ENCODE measurements at regions not wholly inside any gene's neighbourhood (a gene's known extent, or its start where the extent isn't known, plus 50 kb on each side); places are given as distances from the start of the nearest gene placed in this dataset.

DNA sequence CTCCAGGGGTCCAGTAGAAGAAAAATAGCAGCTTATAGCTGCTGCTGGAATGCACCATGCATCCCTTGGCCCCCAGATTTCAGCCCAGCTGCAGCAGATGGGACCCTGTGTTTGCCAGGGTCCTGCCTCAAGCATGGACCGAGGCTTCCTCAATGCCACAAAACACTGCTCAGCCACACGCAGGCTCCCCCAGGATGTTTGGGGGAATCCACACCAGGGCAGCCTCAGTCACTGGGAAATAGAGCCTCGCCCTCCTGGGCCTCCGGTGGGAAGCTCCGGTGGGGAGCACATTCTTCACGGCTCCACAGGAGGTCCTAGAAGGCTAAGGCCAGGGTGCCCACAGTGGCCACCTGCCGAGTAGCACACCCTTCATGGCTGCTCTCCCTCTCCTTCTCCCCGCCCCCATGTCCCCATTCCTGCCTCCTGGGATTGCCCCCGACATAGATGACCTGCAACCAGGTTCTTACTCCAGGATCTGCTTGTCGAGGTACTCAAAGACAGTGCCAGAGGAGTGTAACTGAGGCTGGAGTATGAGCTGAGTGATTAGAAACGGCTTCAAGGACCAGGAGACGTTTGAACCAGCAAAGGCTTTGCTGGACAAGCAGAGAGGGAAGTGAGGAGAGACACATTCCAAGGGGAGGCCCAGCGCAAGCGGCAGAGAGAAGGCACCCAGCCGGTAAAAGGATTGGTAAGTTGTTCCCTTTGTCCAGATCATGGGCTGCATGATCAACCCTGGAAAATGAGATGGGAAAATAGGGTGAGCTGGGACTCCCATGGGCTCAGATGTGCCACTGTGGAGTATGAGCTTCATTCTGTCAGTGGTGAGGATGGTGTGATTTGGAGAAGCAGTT lies 110.7 kb upstream of the UQCRFS1 start:
- H3K4ac ChIP-seq (replicated peaks; ENCODE audit: insufficient read length, low read depth, low read length), result no peak overlapping the region
- no peaks in the 10 kb centered on the region for H4K20me1 ChIP-seq (replicated peaks in 1 of 2; ENCODE audit: control insufficient read depth in 1 of 2, insufficient read depth in 2 of 2, low read length in 2 of 2)
- ChIA-PET POLR2A (ENCODE audit: partially characterized antibody) (interaction anchor here (0.6 to 0.7 kb wide), 2 partner anchors 14 to 284 kb away, joined by 3 read pairs; no protein-coding TSS in a partner anchor), CTCF (ENCODE audit: partially characterized antibody) (interaction anchor here (1.1 to 1.5 kb wide), 5 partner anchors 9 to 268 kb away, joined by 3 to 7 read pairs (median 5); no protein-coding TSS in a partner anchor)
- no peak overlapping the region for H2BK120ac ChIP-seq (replicated peaks; ENCODE audit: low read depth, low read length)
- H3K14ac ChIP-seq (ENCODE audit: insufficient read length), result no peak overlapping the region
- H3K56ac ChIP-seq (replicated peaks; ENCODE audit: insufficient read length, low read depth, low read length), result no peak overlapping the region
- DNase-seq (ENCODE audit: low read depth in 1 of 2, low spot score in 2 of 2) (no peak), FAIRE-seq (no peak)
- no peak overlapping the region for H3K27ac ChIP-seq (ENCODE audit: low read depth, low read length)
- no peak overlapping the region for H2BK5ac ChIP-seq (ENCODE audit: low read depth, low read length)
- H2AFZ ChIP-seq (ENCODE audit: low read length), result no peak overlapping the region
- no peak overlapping the region for H4K5ac ChIP-seq (ENCODE audit: insufficient read length, low read depth, low read length)
- no peak overlapping the region for H2BK20ac ChIP-seq (ENCODE audit: low read length)
- H3K27me3 ChIP-seq (replicated peaks in 1 of 4; ENCODE audit: control insufficient read depth in 3 of 4, extremely low read depth in 1 of 4, insufficient read depth in 3 of 4, low read length in 3 of 4), result no peaks in the 10 kb centered on the region
- no peaks in the 10 kb centered on the region for H3K23me2 ChIP-seq (ENCODE audit: low read depth, low read length)
- H4K91ac ChIP-seq (replicated peaks; ENCODE audit: insufficient read length, low read length), result no peak overlapping the region
- no peak overlapping the region for H2AK5ac ChIP-seq (ENCODE audit: low read depth, low read length)
- H3K79me2 ChIP-seq (ENCODE audit: control insufficient read depth in 1 of 2, insufficient read depth in 2 of 2, low read length in 2 of 2), result no peaks in the 10 kb centered on the region
- H3K4me2 ChIP-seq (ENCODE audit: insufficient read depth in 1 of 2, low read depth in 2 of 2, low read length in 2 of 2), result no peak overlapping the region
- no peaks in the 10 kb centered on the region for H3K79me1 ChIP-seq (ENCODE audit: low read depth, low read length)
- no peaks in the 10 kb centered on the region; a peak in 1 of 7 replicates for H3K4me1 ChIP-seq (replicated peaks in 1 of 4; ENCODE audit: control insufficient read depth in 3 of 4, insufficient read depth in 4 of 4, low read length in 3 of 4)
- H3K9ac ChIP-seq (replicated peaks in 1 of 4; ENCODE audit: extremely low read depth in 1 of 4, low read depth in 3 of 4, low read length in 3 of 4), result no peak overlapping the region
- no peak overlapping the region for H2BK15ac ChIP-seq (ENCODE audit: low read length)
- H3K36me3 ChIP-seq (ENCODE audit: control insufficient read depth in 2 of 4, insufficient read depth in 4 of 4, low read length in 3 of 4), result no peaks in the 10 kb centered on the region
- no peak overlapping the region for H3K23ac ChIP-seq (ENCODE audit: insufficient read length)
- 87% methylated on average over 15 of the region's 15 CpGs; no CpG with 5 or more reads in 1 of the 2 experiments for WGBS, 2 experiments (ENCODE audit: extremely low coverage in 1 of 2, insufficient coverage in 1 of 2, insufficient read length in 1 of 2, insufficient replicate concordance in 2 of 2, low coverage in 1 of 2, low lambda C conversion rate in 2 of 2, missing lambda C conversion rate in 1 of 2)
- no peaks in the 10 kb centered on the region for H3K9me3 ChIP-seq (ENCODE audit: insufficient read depth in 2 of 2, low read depth in 1 of 2, low read length in 1 of 2)
- no peak overlapping the region for H2BK12ac ChIP-seq (ENCODE audit: low read depth, low read length)
- no peak overlapping the region for H4K8ac ChIP-seq (ENCODE audit: extremely low read depth, insufficient read depth, low read length)
- no peak overlapping the region for H3K18ac ChIP-seq (ENCODE audit: extremely low read depth, low read length)
- no peak overlapping the region for H3K4me3 ChIP-seq (ENCODE audit: extremely low read depth in 1 of 4, insufficient read depth in 2 of 4, low read depth in 3 of 4, low read length in 4 of 4)
- TF ChIP-seq GTF2F1 (IDR thresholded peaks at IDR 0.05; ENCODE audit: borderline replicate concordance, low read depth, low read length) (no peak), RFX5 (IDR thresholded peaks at IDR 0.05; ENCODE audit: borderline replicate concordance, low read depth, low read length) (no peak), TAF1 (IDR thresholded peaks at IDR 0.05; ENCODE audit: low read depth, low read length) (no peak), HDAC6 (IDR thresholded peaks at IDR 0.05; ENCODE audit: low read depth, low read length) (no peak), ZNF274 (IDR thresholded peaks at IDR 0.05; ENCODE audit: borderline replicate concordance, extremely low read depth, low read length) (no peak), MAFK (IDR thresholded peaks at IDR 0.05; ENCODE audit: low read depth, low read length) (no peak), ASH2L (IDR thresholded peaks at IDR 0.05; ENCODE audit: low read length) (no peak), CHD1 (IDR thresholded peaks at IDR 0.05; ENCODE audit: low read depth, low read length) (no peak), EZH2 (IDR thresholded peaks at IDR 0.05; ENCODE audit: low read depth, low read length, severe bottlenecking) (no peak), SUZ12 (IDR thresholded peaks at IDR 0.05; ENCODE audit: low read length) (no peak), BCL11A (IDR thresholded peaks at IDR 0.05; ENCODE audit: low read depth in 2 of 2, low read length in 2 of 2) (no peak)
- TF ChIP-seq, protein P1, sequence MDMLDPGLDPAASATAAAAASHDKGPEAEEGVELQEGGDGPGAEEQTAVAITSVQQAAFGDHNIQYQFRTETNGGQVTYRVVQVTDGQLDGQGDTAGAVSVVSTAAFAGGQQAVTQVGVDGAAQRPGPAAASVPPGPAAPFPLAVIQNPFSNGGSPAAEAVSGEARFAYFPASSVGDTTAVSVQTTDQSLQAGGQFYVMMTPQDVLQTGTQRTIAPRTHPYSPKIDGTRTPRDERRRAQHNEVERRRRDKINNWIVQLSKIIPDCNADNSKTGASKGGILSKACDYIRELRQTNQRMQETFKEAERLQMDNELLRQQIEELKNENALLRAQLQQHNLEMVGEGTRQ (IDR thresholded peaks at IDR 0.05; ENCODE audit: low read length), result no peak
